HepG2 (cell line): ENCODE measurements at regions not wholly inside any gene's neighbourhood (a gene's known extent, or its start where the extent isn't known, plus 50 kb on each side); places are given as distances from the start of the nearest gene placed in this dataset.
"Not testable (repeated sequence)": the region's sequence is repeated elsewhere in the genome, so short reads cannot be mapped to it uniquely, and the experiment has no call there.

ENCODE experiments used
- ATAC-seq: fragments of 200-7000 bp; cut with Tn5 transposase; 3 replicates; pipeline ENCODE4 v1.9.1; 2020; ENCODE audit warnings: mild to moderate bottlenecking, moderate library complexity
- BruUV-seq: library from RNA; stranded (reverse); fragments of 400-500 nt; replicated peaks from 2 replicates; lab custom pipeline; 2021; lab: Mats Ljungman, UMichigan
- CTCF ChIA-PET: fragments of 300-600 bp; formaldehyde crosslinking; extraction: SDS; loops from one replicate; lab custom pipeline; 2021; ENCODE audit warnings: low total read pairs, inconsistent platforms, low intra/inter-chr PET ratio; lab: Yijun Ruan, JAX
- POLR2A ChIA-PET: fragments of 350-600 bp; sonication (Branson Sonifier 250); formaldehyde crosslinking; loops from one replicate; lab custom pipeline; 2020; ENCODE audit warnings: antibody characterized with exemption, inconsistent platforms; lab: Yijun Ruan, JAX
- DNase-seq: peaks from one replicate; pipeline ENCODE4 v3.0.0-alpha.2; 2015; ENCODE audit warnings: low spot score
- FAIRE-seq: peaks from 3 replicates; lab custom pipeline; 2011; peaks lifted over from hg19 to GRCh38; lab: Jason Lieb, UNC
- H2AFZ ChIP-seq: one replicate; pipeline ENCODE4 v1.6.1; 2011; ENCODE audit warnings: low read length, inconsistent platforms
- H3K27ac ChIP-seq: fragments of 300-600 bp; 3 replicates; pipeline ENCODE4 v1.8.0; 2011; ENCODE audit warnings: mixed run types, mild to moderate bottlenecking, mixed read lengths, low read length, inconsistent platforms; ENCODE audit not compliant: insufficient read depth; ENCODE audit errors: extremely low read length
- H3K27me3 ChIP-seq, 2 experiments: fragments of 200-600 bp in 1 of 2; 2 replicates in 1 of 2; 3 replicates in 1 of 2; pipeline versions ENCODE4 v1.6.0 to v1.8.0; 2011; ENCODE audit warnings: low read length in 2 of 2, mild to moderate bottlenecking in 2 of 2, moderate library complexity in 2 of 2, inconsistent platforms in 1 of 2; ENCODE audit not compliant: insufficient read depth in 2 of 2, control insufficient read depth in 1 of 2
- H3K36me3 ChIP-seq, 2 experiments: fragments of 200-600 bp in 1 of 2; replicated peaks in 1 of 2; 2 replicates in 1 of 2; 3 replicates in 1 of 2; pipeline versions ENCODE4 v1.5.1 to v1.8.0; 2011; ENCODE audit warnings: low read length in 2 of 2, inconsistent platforms in 1 of 2; ENCODE audit not compliant: insufficient read depth in 2 of 2, control insufficient read depth in 1 of 2
- H3K4me1 ChIP-seq: 2 replicates; pipeline ENCODE4 v1.5.1; 2012; ENCODE audit warnings: low read length, inconsistent platforms; ENCODE audit not compliant: insufficient read depth
- H3K4me2 ChIP-seq: 2 replicates; pipeline ENCODE4 v1.6.0; 2011; ENCODE audit warnings: low read depth, low read length, inconsistent platforms
- H3K4me3 ChIP-seq, 3 experiments: fragments of 200-600 bp in 1 of 3; sonication (generic), shearing (Covaris generic) in 1 of 3; replicated peaks in 1 of 3; 2 replicates each; pipeline ENCODE4 v1.5.1; 2011 to 2016; ENCODE audit warnings: low read length in 3 of 3, inconsistent platforms in 2 of 3, low read depth in 2 of 3, mild to moderate bottlenecking in 2 of 3, control low read depth in 1 of 3, mixed read lengths in 1 of 3; ENCODE audit not compliant: insufficient read depth in 1 of 3
- H3K79me2 ChIP-seq: one replicate; pipeline ENCODE4 v1.6.1; 2011; ENCODE audit warnings: low read length, inconsistent platforms; ENCODE audit not compliant: insufficient read depth
- H3K9ac ChIP-seq: 2 replicates; pipeline ENCODE4 v1.6.0; 2011; ENCODE audit warnings: mild to moderate bottlenecking, low read depth, low read length, inconsistent platforms; ENCODE audit not compliant: insufficient read depth
- H3K9me3 ChIP-seq: 2 replicates; pipeline ENCODE4 v1.5.1; 2012; ENCODE audit warnings: mild to moderate bottlenecking, low read length
- H4K20me1 ChIP-seq: 2 replicates; pipeline ENCODE4 v1.6.0; 2011; ENCODE audit warnings: inconsistent platforms, mild to moderate bottlenecking, low read length, moderate library complexity; ENCODE audit not compliant: insufficient read depth
- IKZF4 ChIP-seq: sonication (generic); formaldehyde crosslinking; IDR thresholded peaks from 2 replicates; pipeline ENCODE4 v1.5.1; 2020; ENCODE audit warnings: borderline replicate concordance, mild to moderate bottlenecking, low read depth, missing genetic modification reagents; ENCODE audit errors: not compliant biosample characterization
- NONO ChIP-seq, 2 experiments: fragments of 450-650 bp in 1 of 2; sonication (generic) in 1 of 2; formaldehyde crosslinking in 1 of 2; IDR thresholded peaks in 1 of 2; conservative IDR thresholded peaks in 1 of 2; 2 replicates each; pipeline versions ENCODE4 v1.6.1 to v1.8.0; 2017 to 2022; ENCODE audit warnings: mild to moderate bottlenecking in 1 of 2, missing genetic modification reagents in 1 of 2, moderate library complexity in 1 of 2
- ZNF253 ChIP-seq: sonication (generic); formaldehyde crosslinking; IDR thresholded peaks from 2 replicates; pipeline ENCODE4 v1.8.0; 2022; ENCODE audit warnings: mild to moderate bottlenecking, missing genetic modification reagents, borderline replicate concordance
- WGBS: methylation state at CpG from one replicate; pipeline ENCODE4 v1.1.6; 2017; ENCODE audit warnings: low lambda C conversion rate; 5-methylcytosine and 5-hydroxymethylcytosine counted together
- in situ Hi-C: cut with HindIII; loops from 2 replicates; pipeline ENCODE4 v1.10.0; 2017; ENCODE audit warnings: low pct_unique_long_range_greater_than_20kb; ENCODE audit not compliant: extremely low pct_ligation_motif_present
- intact Hi-C: fragments of 100-400 bp; cut with micrococcal nuclease; formaldehyde crosslinking; loops from one replicate; pipeline ENCODE4 v1.10.0; 2022; ENCODE audit not compliant: unreplicated experiment
- TF ChIP-seq, protein P1 (sequence below): sonication (generic); formaldehyde crosslinking; conservative IDR thresholded peaks from 2 replicates; pipeline ENCODE4 v1.4.0; 2020; ENCODE audit warnings: missing genetic modification reagents
- TF ChIP-seq, protein P2 (sequence below): sonication (generic); formaldehyde crosslinking; IDR thresholded peaks from 2 replicates; pipeline ENCODE4 v1.4.0; 2020; ENCODE audit warnings: missing genetic modification reagents, borderline replicate concordance

DNA sequence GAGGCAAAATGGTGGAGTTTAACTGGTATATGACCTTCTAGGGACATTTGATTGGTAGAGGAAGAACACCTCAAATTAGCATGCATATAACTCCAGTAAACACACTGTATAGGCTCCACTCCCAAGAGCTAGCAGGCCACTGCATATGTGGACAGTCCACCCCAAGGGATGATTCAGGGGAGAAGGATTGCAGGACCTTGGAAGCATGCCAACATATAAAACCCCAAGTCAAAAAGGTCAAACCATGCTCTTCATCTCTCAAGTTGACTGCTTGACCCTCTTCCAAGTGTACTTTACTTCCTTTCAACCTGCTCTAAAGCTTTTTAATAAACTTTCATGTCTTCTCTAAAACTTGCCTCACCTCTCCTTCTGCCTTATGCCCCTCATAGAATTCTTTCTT lies 459.9 kb upstream of the CCDC179 start:
- no peak overlapping the region for H3K4me2 ChIP-seq
- ChIA-PET CTCF (no interaction called here), POLR2A (no interaction called here)
- in situ Hi-C loops, result no loop called here
- no peak overlapping the region for H2AFZ ChIP-seq
- H3K4me3 ChIP-seq, result no peak overlapping the region
- H3K79me2 ChIP-seq, result no peaks in the 10 kb centered on the region
- no peaks in the 10 kb centered on the region for H4K20me1 ChIP-seq
- BruUV-seq, result no TSS peak
- H3K36me3 ChIP-seq, result no peaks in the 10 kb centered on the region
- no peak overlapping the region for H3K9ac ChIP-seq
- FAIRE-seq, result no peak
- H3K27me3 ChIP-seq, result no peaks in the 10 kb centered on the region
- TF ChIP-seq, protein P1, sequence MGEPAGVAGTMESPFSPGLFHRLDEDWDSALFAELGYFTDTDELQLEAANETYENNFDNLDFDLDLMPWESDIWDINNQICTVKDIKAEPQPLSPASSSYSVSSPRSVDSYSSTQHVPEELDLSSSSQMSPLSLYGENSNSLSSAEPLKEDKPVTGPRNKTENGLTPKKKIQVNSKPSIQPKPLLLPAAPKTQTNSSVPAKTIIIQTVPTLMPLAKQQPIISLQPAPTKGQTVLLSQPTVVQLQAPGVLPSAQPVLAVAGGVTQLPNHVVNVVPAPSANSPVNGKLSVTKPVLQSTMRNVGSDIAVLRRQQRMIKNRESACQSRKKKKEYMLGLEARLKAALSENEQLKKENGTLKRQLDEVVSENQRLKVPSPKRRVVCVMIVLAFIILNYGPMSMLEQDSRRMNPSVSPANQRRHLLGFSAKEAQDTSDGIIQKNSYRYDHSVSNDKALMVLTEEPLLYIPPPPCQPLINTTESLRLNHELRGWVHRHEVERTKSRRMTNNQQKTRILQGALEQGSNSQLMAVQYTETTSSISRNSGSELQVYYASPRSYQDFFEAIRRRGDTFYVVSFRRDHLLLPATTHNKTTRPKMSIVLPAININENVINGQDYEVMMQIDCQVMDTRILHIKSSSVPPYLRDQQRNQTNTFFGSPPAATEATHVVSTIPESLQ (CRISPR knock-in tag), result no peak
- TF ChIP-seq NONO (IDR thresholded peaks at IDR 0.05), result no peak
- TF ChIP-seq NONO (CRISPR knock-in tag; conservative IDR thresholded peaks at IDR 0.05), result no peak
- no peak for TF ChIP-seq IKZF4 (CRISPR knock-in tag)
- TF ChIP-seq, protein P2, sequence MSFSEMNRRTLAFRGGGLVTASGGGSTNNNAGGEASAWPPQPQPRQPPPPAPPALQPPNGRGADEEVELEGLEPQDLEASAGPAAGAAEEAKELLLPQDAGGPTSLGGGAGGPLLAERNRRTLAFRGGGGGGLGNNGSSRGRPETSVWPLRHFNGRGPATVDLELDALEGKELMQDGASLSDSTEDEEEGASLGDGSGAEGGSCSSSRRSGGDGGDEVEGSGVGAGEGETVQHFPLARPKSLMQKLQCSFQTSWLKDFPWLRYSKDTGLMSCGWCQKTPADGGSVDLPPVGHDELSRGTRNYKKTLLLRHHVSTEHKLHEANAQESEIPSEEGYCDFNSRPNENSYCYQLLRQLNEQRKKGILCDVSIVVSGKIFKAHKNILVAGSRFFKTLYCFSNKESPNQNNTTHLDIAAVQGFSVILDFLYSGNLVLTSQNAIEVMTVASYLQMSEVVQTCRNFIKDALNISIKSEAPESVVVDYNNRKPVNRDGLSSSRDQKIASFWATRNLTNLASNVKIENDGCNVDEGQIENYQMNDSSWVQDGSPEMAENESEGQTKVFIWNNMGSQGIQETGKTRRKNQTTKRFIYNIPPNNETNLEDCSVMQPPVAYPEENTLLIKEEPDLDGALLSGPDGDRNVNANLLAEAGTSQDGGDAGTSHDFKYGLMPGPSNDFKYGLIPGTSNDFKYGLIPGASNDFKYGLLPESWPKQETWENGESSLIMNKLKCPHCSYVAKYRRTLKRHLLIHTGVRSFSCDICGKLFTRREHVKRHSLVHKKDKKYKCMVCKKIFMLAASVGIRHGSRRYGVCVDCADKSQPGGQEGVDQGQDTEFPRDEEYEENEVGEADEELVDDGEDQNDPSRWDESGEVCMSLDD, result no peak
- no peak for TF ChIP-seq ZNF253 (CRISPR knock-in tag)
- intact Hi-C loops, result no loop called here
- H3K9me3 ChIP-seq, result peaks cover 22% of the 10 kb centered on the region
- ATAC-seq, result no peak
- DNase-seq, result no peak
- H3K27ac ChIP-seq, result no peak overlapping the region
- H3K4me1 ChIP-seq, result no peaks in the 10 kb centered on the region

DNA sequence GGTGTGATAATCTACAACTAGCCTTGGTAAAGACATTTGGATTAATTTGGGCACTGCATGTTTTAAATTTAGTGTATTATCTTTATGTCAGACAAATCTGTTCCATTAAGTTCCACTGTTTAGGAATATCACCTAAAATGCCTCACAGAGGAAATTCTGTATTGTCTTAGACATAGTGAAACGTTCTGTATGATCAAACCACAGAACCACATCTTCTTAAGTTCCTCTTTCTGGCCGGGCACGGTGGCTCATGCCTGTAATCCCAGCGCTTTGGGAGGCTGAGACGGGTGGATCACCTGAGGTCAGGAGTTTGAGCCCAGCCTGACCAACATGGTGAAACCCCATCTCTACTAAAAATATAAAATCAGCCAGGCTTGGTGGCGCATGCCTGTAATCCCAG lies 475.3 kb upstream of the CCDC179 start:
- BruUV-seq, H3K79me2 ChIP-seq, in situ Hi-C loops, DNase-seq, H3K36me3 ChIP-seq, ATAC-seq, POLR2A ChIA-PET, H3K4me2 ChIP-seq, FAIRE-seq, H3K9ac ChIP-seq, H3K4me1 ChIP-seq, H2AFZ ChIP-seq, H3K27me3 ChIP-seq, H4K20me1 ChIP-seq, H3K27ac ChIP-seq, intact Hi-C loops, H3K4me3 ChIP-seq, CTCF ChIA-PET: not testable (repeated sequence)
- 37% methylated on average over 6 of the region's 6 CpGs for WGBS
- H3K9me3 ChIP-seq, result peaks cover 13% of the 10 kb centered on the region; the same call in 1 of the 2 replicates
